ENCODE measurements at regions not wholly inside any gene's neighbourhood (a gene's known extent, or its start where the extent isn't known, plus 50 kb on each side); places are given as distances from the start of the nearest gene placed in this dataset.

GRCh38 chr1:182147951-182148350 is 86.4 kb upstream of the ZNF648 start:
- no peak for DNase-seq

- no peak for DNase-seq
Measured at GRCh38 chr1:182147136-182147820, 85.8 kb upstream of the ZNF648 start.

DNA sequence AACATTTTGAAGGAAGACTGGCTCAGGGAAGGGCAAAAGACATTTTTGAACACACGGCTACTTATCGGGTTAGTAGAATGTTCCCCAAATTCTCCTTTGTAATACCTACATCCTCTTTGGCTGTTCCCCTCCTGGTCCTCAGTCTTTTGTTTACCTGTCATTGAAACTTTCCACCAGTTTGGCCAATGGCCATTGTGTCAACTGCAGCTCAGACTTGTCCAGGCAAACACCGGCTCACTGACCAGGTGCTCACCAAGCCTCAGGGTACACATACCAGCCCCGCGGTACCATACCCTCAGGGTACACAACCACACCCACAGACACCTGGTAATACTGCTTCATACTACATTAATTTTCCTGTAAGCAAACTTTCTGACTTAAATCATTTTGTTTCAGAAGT is 84.8 kb upstream of the ZNF648 start:
- DNase-seq: no peak

GRCh38 chr1:182145441-182145840 is 83.9 kb upstream of the ZNF648 start:
- DNase-seq: no peak

DNA sequence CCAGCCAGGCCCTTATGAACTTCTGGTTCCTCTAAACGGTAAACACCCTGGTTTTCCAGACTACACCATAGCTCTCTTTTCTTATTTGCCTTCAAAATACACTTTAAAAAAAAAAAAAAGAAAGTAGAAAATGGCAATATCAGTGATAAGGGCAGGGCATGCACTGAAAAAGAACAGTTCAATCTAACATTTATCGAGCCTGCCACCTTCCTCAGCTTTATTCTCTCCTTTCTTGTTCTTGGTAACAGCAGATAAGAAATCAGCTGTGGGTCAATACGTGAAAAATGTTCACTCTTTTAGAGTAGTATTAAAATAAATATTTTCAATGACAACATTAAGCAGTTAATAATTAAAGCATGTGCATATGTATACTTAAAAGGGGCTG is 83.1 kb upstream of the ZNF648 start:
- DNase-seq: no peak

DNA sequence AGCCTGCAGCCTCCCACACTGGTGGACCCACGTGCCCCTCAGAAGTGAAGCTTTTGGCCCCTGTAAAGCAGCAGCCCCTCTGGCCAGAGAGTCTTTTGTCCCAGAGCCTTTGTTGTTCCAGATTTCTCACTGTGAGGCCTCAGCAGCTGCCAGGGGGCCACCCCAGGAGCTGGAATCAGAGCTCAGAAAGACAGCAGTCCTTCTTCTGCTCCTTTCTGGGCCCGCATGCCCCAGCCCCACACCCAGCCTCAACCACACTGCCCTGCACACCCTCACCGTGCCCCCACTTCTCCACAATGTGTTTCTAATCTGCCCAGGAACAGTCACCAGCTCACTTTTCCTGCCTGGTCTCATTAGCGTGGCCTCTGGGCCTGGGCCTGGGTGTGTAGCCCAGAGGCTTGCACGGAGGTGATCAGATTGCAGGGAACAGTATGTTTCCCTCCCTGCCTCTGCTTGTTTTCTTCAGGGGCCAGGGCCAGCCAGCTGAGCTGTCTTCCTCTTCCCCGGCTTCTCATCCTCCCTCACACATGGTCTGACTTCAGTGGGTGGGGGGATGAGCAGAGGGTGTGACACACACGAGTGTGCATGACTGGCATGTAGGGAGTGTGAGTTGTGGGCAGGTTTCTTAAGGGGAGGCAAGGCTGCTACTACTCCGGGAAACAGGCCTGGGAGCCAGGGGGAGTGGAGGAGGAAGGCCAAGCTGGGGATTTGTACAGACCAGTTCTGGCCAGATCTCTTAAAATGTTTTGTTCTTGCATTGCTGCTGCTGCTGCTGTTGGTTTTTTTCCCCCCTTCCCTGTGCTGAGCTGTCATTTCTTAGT is 82.5 kb upstream of the ZNF648 start:
- DNase-seq: no peak

DNA sequence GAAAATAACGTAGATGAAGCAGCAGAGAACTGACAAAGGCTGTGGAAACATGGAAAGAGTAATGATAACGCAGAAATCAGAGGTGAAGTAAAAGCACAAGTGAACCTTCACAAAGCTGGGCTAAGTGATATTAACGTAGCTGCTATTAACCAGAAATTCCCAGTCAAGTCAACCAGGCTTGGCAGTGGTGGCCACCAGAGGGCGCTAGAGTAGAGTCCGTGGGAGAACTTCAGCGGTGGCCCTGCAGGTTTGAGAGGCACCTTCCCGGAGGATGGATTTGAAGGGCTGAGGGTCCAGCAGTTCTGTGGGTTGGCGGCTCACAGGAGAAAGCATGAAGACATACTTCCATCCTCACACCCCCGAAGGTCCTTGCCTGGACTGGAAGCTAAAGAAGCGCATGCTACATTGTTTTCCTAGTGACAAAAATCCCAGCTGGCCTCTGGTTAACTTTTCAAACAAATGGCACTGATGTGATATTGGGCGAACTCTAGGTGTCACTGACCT is 81.7 kb upstream of the ZNF648 start:
- DNase-seq: peak; percentile 33

GRCh38 chr1:182142621-182143020 is 81.1 kb upstream of the ZNF648 start:
- DNase-seq: no peak

DNA sequence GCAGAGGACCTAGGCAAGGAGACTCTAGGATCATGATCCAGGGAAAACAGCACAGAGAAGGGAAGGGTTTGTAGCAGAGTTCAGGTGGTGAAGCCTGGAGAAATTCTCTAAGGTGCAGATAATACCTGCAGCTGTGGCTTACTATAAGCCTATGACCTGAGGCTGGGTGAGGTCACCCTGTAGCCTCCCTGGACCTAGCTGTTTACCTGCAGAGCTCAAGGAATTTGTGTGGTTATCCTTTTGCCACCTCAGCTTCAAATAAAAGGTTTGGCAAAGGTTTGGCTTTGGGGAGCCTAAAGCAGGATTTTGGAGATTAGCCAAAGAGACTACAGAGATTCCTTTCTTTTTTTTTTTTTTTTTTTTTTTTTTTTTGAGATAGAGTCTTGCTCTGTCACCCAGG is 79.5 kb upstream of the ZNF648 start:
- DNase-seq: no peak

GRCh38 chr1:182139496-182139895 is 78.0 kb upstream of the ZNF648 start:
- DNase-seq: no peak

DNA sequence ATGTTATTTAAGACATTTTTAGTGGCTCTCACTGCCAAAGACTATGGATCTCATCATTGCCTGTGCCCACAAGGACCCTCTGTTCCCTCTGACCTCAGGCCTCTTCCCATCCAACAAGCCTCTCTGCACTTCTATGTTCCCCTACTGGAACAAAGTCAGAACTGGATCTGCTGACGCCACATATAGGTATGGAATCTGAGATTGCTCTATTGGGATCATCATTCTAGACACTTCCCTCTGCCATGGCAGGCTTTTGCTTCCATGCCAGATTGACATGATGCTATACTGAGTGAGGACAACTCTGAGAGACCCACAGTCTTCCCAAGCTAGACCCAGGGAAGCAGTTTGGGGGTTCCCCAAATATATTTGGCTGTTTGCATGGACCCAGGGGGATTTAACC is 76.0 kb upstream of the ZNF648 start:
- DNase-seq: no peak

DNA sequence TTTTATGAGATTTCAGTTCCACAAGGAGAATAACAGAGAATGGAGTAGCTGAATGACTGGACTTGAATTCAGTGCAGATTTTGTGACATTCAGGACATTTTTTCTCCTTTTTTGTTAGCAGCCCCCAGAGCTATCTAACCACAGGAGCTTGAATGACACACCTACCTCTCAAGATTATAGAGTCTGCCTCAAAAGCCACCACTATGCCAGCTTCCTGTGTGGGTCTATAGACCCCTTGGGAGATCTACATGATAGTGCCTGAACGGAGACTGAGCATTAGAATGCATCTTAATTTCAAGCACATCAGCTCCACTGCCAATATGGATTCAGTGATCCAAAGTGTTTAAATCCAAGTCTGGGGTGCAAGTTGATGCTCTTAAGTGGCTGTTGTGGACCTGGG is 74.4 kb upstream of the ZNF648 start:
- DNase-seq: no peak

GRCh38 chr1:182134257-182134656 is 72.7 kb upstream of the ZNF648 start:
- no peak for DNase-seq

DNA sequence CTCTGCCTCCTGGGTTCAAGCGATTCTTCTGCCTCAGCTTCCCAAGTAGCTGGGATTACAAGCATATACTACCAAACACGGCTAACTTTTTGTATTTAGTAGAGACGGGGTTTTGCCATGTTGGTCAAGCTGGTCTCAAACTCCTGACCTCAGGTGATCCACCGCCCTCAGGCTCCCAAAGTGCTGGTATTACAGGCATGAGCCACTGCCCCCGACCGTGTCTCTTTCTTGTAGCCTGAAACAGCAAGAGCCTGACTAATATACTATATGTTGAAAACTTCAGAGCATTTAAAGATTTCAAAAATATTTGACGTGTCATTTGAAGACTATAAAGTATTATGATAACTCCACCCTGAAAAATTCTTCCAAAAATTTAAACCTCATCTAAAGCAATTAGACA is 71.7 kb upstream of the ZNF648 start:
- DNase-seq: no peak

DNA sequence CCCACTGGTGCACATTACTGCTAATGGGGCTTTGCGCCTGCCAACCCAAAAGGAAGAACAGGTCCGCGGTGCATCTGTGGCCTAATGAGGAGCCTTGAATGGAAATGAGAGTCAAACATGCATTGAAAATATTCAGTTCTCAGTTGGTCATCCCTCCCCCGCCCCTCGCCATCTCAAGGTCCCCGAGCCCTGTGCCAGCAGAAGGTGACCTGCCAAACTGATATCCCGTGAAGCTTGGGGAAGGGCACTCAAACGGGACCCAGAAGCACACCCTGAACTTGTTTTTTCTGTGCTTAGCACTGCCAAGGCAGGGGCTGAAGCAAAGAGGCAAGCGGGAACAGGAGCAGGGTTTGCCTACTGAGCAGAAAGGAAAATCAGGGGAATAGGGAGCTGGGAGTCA is 67.9 kb upstream of the ZNF648 start:
- no peak for DNase-seq

GRCh38 chr1:182128502-182128901 is 67.0 kb upstream of the ZNF648 start:
- DNase-seq: no peak

GRCh38 chr1:182127656-182128055 is 66.1 kb upstream of the ZNF648 start:
- no peak for DNase-seq

GRCh38 chr1:182126272-182126800 is 64.8 kb upstream of the ZNF648 start:
- DNase-seq: no peak

DNA sequence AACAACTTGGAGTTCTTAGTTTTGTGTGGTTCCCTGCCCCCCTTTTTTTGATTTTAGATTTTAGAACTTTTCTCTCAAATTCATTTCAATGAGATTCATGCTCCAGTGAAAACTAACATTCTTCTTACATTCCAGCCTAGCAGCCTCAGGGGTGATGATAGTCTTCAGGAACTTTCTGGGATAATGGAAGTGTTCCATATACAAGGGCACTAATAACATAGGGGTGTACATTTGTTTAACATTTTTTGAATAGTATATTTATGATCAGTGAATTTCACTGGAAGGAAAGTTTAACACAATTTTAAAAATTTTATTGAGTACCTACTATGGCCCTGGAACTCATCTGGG is 61.4 kb upstream of the ZNF648 start:
- DNase-seq: no peak

GRCh38 chr1:182122256-182122912 is 60.9 kb upstream of the ZNF648 start:
- no peak for DNase-seq

- no peak for DNase-seq
Measured at GRCh38 chr1:182121787-182122186, 60.3 kb upstream of the ZNF648 start.

DNA sequence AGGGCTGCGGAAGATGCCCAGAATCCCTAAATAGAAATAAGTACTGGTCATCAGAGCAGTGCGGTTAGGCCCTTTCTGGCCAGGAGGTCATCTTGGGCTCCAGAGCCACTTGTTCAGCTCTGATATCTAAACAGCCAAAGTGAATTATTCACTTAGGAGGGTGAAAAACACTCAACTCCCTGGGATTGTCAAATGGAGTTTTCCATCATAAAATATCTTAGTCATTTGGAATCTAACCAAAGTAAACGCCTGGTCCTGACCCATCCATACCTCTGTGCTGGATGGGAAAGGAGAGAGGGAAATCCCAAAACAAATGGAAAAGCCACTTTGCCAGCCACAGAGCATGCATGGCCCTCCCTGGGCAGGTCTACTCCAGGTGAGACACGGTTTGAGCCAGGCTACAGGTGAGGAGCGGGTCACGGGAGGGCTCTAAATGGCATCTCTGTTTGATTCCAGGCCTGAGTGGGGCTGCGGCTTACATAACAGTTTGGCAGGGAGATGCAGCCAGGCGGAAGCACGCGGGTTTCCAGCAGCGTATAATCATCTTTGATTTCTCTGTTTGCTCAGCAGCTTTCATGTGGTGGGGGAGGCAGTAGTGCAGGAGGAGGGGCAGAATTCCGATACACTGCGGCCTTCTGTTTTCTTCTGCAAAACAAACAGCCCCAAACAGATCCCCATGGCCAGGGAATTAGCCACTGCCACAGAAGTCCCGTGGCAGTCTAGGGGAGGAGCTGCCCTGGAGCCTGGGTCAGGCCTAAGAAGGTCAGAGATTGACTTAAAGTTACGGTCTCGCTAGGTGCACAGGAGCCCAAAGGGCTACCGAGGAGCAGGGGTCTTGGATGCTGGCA is 59.1 kb upstream of the ZNF648 start:
- no peak for DNase-seq

DNA sequence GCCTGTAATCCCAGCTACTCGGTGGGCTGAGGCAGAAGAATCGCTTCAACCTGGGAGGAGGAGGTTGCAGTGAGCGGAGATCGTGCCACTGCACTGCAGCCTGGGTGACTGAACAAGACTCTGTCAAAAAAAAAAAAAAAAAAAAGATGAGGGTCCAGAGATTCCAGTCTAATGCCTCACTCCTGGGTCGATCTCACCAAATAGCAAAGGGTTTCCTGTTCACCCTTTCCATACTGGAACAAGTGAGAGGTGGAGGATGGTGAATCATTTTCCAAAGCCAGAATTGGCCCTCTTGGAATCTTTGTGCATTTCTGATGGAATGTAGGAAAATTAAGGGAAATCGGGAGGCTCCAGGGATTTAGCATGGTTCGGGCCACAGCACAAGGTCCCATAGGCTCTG is 58.1 kb upstream of the ZNF648 start:
- no peak for DNase-seq

Measured in 8988T (cell line).